ENCODE measurements at regions not wholly inside any gene's neighbourhood (a gene's known extent, or its start where the extent isn't known, plus 50 kb on each side); places are given as distances from the start of the nearest gene placed in this dataset.

- Mint-ChIP-seq H3K27ac (no peak overlapping the region), H3K27me3 (no peaks in the 10 kb centered on the region), H3K9me3 (no peaks in the 10 kb centered on the region), H3K4me3 (no peak overlapping the region), H3K36me3 (no peaks in the 10 kb centered on the region), H3K4me1 (no peaks in the 10 kb centered on the region)
- DNase-seq, result no peak
- CTCF ChIA-PET, result no interaction called here
Observed at GRCh38 chr1:242873661-242874060, 349.2 kb upstream of the PLD5 start.

- H3K4me3 Mint-ChIP-seq, result no peak overlapping the region
- no peaks in the 10 kb centered on the region for H3K36me3 Mint-ChIP-seq
- no peak overlapping the region for H3K27ac Mint-ChIP-seq
- H3K4me1 Mint-ChIP-seq, result no peaks in the 10 kb centered on the region
- no peaks in the 10 kb centered on the region for H3K9me3 Mint-ChIP-seq
- no peak for DNase-seq
- CTCF ChIA-PET, result no interaction called here
- H3K27me3 Mint-ChIP-seq, result no peaks in the 10 kb centered on the region
Observed at GRCh38 chr1:242872521-242872920, 348.0 kb upstream of the PLD5 start.

- Mint-ChIP-seq H3K27me3 (no peaks in the 10 kb centered on the region), H3K27ac (no peak overlapping the region), H3K36me3 (no peaks in the 10 kb centered on the region), H3K9me3 (no peaks in the 10 kb centered on the region), H3K4me3 (no peak overlapping the region), H3K4me1 (no peaks in the 10 kb centered on the region)
- DNase-seq, result no peak
- CTCF ChIA-PET, result no interaction called here
Observed at GRCh38 chr1:242871471-242872030, 347.1 kb upstream of the PLD5 start.

- H3K4me3 Mint-ChIP-seq, result no peak overlapping the region
- no peaks in the 10 kb centered on the region for H3K4me1 Mint-ChIP-seq
- H3K27ac Mint-ChIP-seq, result no peak overlapping the region
- CTCF ChIA-PET, result no interaction called here
- DNase-seq, result no peak
- H3K36me3 Mint-ChIP-seq, result no peaks in the 10 kb centered on the region
- no peaks in the 10 kb centered on the region for H3K27me3 Mint-ChIP-seq
- no peaks in the 10 kb centered on the region for H3K9me3 Mint-ChIP-seq
Observed at GRCh38 chr1:242870966-242871365, 346.5 kb upstream of the PLD5 start.

GRCh38 chr1:242856289-242856688 is 331.8 kb upstream of the PLD5 start:
- no peak overlapping the region for H3K4me3 Mint-ChIP-seq
- CTCF ChIA-PET, result no interaction called here
- H3K27me3 Mint-ChIP-seq, result no peaks in the 10 kb centered on the region
- H3K4me1 Mint-ChIP-seq, result no peaks in the 10 kb centered on the region
- no peaks in the 10 kb centered on the region for H3K36me3 Mint-ChIP-seq
- no peak overlapping the region for H3K27ac Mint-ChIP-seq
- no peak for DNase-seq
- H3K9me3 Mint-ChIP-seq, result no peaks in the 10 kb centered on the region

GRCh38 chr1:242854466-242854865 is 330.0 kb upstream of the PLD5 start:
- peaks cover 2% of the 10 kb centered on the region for H3K9me3 Mint-ChIP-seq
- H3K36me3 Mint-ChIP-seq, result no peaks in the 10 kb centered on the region
- CTCF ChIA-PET, result no interaction called here
- no peaks in the 10 kb centered on the region for H3K27me3 Mint-ChIP-seq
- no peaks in the 10 kb centered on the region for H3K4me1 Mint-ChIP-seq
- DNase-seq, result no peak
- no peak overlapping the region for H3K27ac Mint-ChIP-seq
- no peak overlapping the region for H3K4me3 Mint-ChIP-seq

GRCh38 chr1:242847390-242847993 is 323.0 kb upstream of the PLD5 start:
- Mint-ChIP-seq H3K27ac (no peak overlapping the region), H3K4me1 (no peaks in the 10 kb centered on the region), H3K4me3 (no peak overlapping the region), H3K9me3 (peaks cover 2% of the 10 kb centered on the region), H3K36me3 (no peaks in the 10 kb centered on the region), H3K27me3 (no peaks in the 10 kb centered on the region)
- DNase-seq, result no peak
- CTCF ChIA-PET, result no interaction called here

GRCh38 chr1:242842094-242842493 is 317.6 kb upstream of the PLD5 start:
- no peaks in the 10 kb centered on the region for H3K4me1 Mint-ChIP-seq
- no peaks in the 10 kb centered on the region for H3K36me3 Mint-ChIP-seq
- no peaks in the 10 kb centered on the region for H3K27me3 Mint-ChIP-seq
- H3K27ac Mint-ChIP-seq, result no peak overlapping the region
- CTCF ChIA-PET, result no interaction called here
- H3K4me3 Mint-ChIP-seq, result no peak overlapping the region
- no peak for DNase-seq
- H3K9me3 Mint-ChIP-seq, result peaks cover 2% of the 10 kb centered on the region

GRCh38 chr1:242839101-242839500 is 314.6 kb upstream of the PLD5 start:
- CTCF ChIA-PET, result no interaction called here
- Mint-ChIP-seq H3K4me3 (no peak overlapping the region), H3K27ac (no peak overlapping the region), H3K4me1 (no peaks in the 10 kb centered on the region), H3K36me3 (no peaks in the 10 kb centered on the region), H3K27me3 (no peaks in the 10 kb centered on the region), H3K9me3 (peaks cover 2% of the 10 kb centered on the region)
- no peak for DNase-seq

GRCh38 chr1:242836423-242836822 is 311.9 kb upstream of the PLD5 start:
- DNase-seq, result no peak
- no peak overlapping the region for H3K4me3 Mint-ChIP-seq
- peaks cover 2% of the 10 kb centered on the region for H3K9me3 Mint-ChIP-seq
- no peaks in the 10 kb centered on the region for H3K36me3 Mint-ChIP-seq
- CTCF ChIA-PET, result no interaction called here
- peaks cover 4% of the 10 kb centered on the region for H3K27me3 Mint-ChIP-seq
- H3K4me1 Mint-ChIP-seq, result no peaks in the 10 kb centered on the region
- H3K27ac Mint-ChIP-seq, result no peak overlapping the region

- CTCF ChIA-PET, result no interaction called here
- H3K9me3 Mint-ChIP-seq, result no peaks in the 10 kb centered on the region
- no peak overlapping the region for H3K4me3 Mint-ChIP-seq
- no peak for DNase-seq
- no peak overlapping the region for H3K27ac Mint-ChIP-seq
- H3K36me3 Mint-ChIP-seq, result no peaks in the 10 kb centered on the region
- H3K4me1 Mint-ChIP-seq, result no peaks in the 10 kb centered on the region
- H3K27me3 Mint-ChIP-seq, result peaks cover 4% of the 10 kb centered on the region
Observed at GRCh38 chr1:242828828-242829227, 304.3 kb upstream of the PLD5 start.

- H3K27me3 Mint-ChIP-seq, result peaks cover 4% of the 10 kb centered on the region
- H3K27ac Mint-ChIP-seq, result no peak overlapping the region
- H3K4me1 Mint-ChIP-seq, result no peaks in the 10 kb centered on the region
- no peak for DNase-seq
- CTCF ChIA-PET, result interaction anchor here (0.6 kb wide), 1 partner anchor 740 kb away, joined by 4 read pairs; no protein-coding TSS in a partner anchor
- no peaks in the 10 kb centered on the region for H3K9me3 Mint-ChIP-seq
- no peak overlapping the region for H3K4me3 Mint-ChIP-seq
- no peaks in the 10 kb centered on the region for H3K36me3 Mint-ChIP-seq
Observed at GRCh38 chr1:242828199-242828598, 303.7 kb upstream of the PLD5 start.

GRCh38 chr1:242827538-242827937 is 303.0 kb upstream of the PLD5 start:
- H3K27ac Mint-ChIP-seq, result no peak overlapping the region
- no peaks in the 10 kb centered on the region for H3K36me3 Mint-ChIP-seq
- H3K4me3 Mint-ChIP-seq, result no peak overlapping the region
- H3K9me3 Mint-ChIP-seq, result peaks cover 1% of the 10 kb centered on the region
- H3K4me1 Mint-ChIP-seq, result no peaks in the 10 kb centered on the region
- CTCF ChIA-PET, result interaction anchor here (0.6 kb wide), 1 partner anchor 740 kb away, joined by 4 read pairs; no protein-coding TSS in a partner anchor
- DNase-seq, result no peak
- peaks cover 4% of the 10 kb centered on the region for H3K27me3 Mint-ChIP-seq

- Mint-ChIP-seq H3K4me3 (no peak overlapping the region), H3K36me3 (no peaks in the 10 kb centered on the region), H3K27me3 (peaks cover 4% of the 10 kb centered on the region), H3K4me1 (no peaks in the 10 kb centered on the region), H3K27ac (no peak overlapping the region), H3K9me3 (peaks cover 1% of the 10 kb centered on the region)
- CTCF ChIA-PET, result no interaction called here
- DNase-seq, result no peak
Observed at GRCh38 chr1:242826701-242827336, 302.3 kb upstream of the PLD5 start.

- CTCF ChIA-PET, result no interaction called here
- no peak for DNase-seq
- Mint-ChIP-seq H3K4me1 (no peaks in the 10 kb centered on the region), H3K4me3 (no peak overlapping the region), H3K27ac (no peak overlapping the region), H3K27me3 (no peaks in the 10 kb centered on the region), H3K9me3 (peaks cover 1% of the 10 kb centered on the region), H3K36me3 (no peaks in the 10 kb centered on the region)
Observed at GRCh38 chr1:242824435-242824834, 299.9 kb upstream of the PLD5 start.

Measured in activated naive CD4-positive, alpha-beta T cell treated with anti-CD3 and anti-CD28 coated beads, Interleukin-2, amount 10 ng/mL, durations not matched to agents 7 days and 5 days (primary cell).